Activated B cell treated with CpG ODN at 0.5 μM for 24 hours (primary cell): ENCODE measurements at regions not wholly inside any gene's neighbourhood (a gene's known extent, or its start where the extent isn't known, plus 50 kb on each side); places are given as distances from the start of the nearest gene placed in this dataset.

Experiments
- ATAC-seq: fragments of 200-7000 bp; cut with Tn5 transposase; one replicate; pipeline ENCODE4 v1.10.0; 2021; ENCODE audit warnings: low read depth, mild to moderate bottlenecking, moderate library complexity
- CTCF ChIA-PET: fragments of 350-600 bp; sonication (Branson Sonifier 250); formaldehyde crosslinking; loops from one replicate; lab custom pipeline; 2021; ENCODE audit warnings: antibody characterized with exemption; lab: Charles Lee
- POLR2A ChIA-PET: fragments of 350-600 bp; sonication (Branson Sonifier 250); formaldehyde crosslinking; loops from one replicate; lab custom pipeline; 2021; ENCODE audit warnings: antibody characterized with exemption; lab: Charles Lee
- DNase-seq: peaks from one replicate; pipeline ENCODE4 v3.0.0; 2022
- H3K27ac Mint-ChIP-seq: one replicate; pipeline ENCODE4 v1.8.0; 2020; ENCODE audit warnings: mixed read lengths
- H3K27me3 Mint-ChIP-seq: one replicate; pipeline ENCODE4 v1.8.0; 2021; ENCODE audit warnings: mixed read lengths
- H3K36me3 Mint-ChIP-seq: one replicate; pipeline ENCODE4 v1.8.0; 2021; ENCODE audit warnings: low read depth, mixed read lengths
- H3K4me1 Mint-ChIP-seq: one replicate; pipeline ENCODE4 v1.8.0; 2021; ENCODE audit warnings: mixed read lengths
- H3K4me3 Mint-ChIP-seq: one replicate; pipeline ENCODE4 v1.8.0; 2020; ENCODE audit warnings: mild to moderate bottlenecking, mixed read lengths
- H3K9me3 Mint-ChIP-seq: one replicate; pipeline ENCODE4 v1.8.0; 2020; ENCODE audit warnings: mixed read lengths
- intact Hi-C: fragments of 100-400 bp; cut with micrococcal nuclease; formaldehyde crosslinking; loops from one replicate; pipeline ENCODE4 v1.15.1; 2024
- TF ChIP-seq, protein P1 (sequence below): fragments of 200-600 bp; IDR thresholded peaks from one replicate; pipeline ENCODE4 v1.8.0; 2022; ENCODE audit warnings: antibody characterized with exemption, mild to moderate bottlenecking

GRCh38 chr15:35771746-35772442, 225.9 kb upstream of the DPH6 start:
- ATAC-seq: no peak
- POLR2A ChIA-PET: no interaction called here

DNA sequence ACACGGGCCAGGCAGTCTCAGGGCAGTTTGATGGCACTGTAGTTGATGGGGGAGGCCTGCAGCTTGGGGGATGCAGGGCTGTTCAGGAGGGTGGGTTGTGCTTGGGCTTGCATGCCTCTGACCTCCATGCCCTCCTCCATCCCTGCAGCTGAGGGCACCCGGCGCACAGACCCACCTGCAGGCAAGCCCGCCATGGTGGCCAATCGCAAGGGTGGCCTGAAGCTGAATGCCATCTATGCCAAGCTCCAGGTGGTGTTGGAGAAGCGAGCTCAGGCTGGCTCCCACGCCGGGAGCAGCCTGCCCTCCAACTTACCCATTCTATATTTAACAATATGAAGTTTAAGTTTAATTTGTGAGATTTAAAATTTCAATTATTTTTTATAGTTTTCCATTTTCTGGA, 228.7 kb upstream of the DPH6 start:
- ATAC-seq: no peak
- H3K4me1 Mint-ChIP-seq: no peaks in the 10 kb centered on the region
- POLR2A ChIA-PET: no interaction called here
- H3K9me3 Mint-ChIP-seq: no peaks in the 10 kb centered on the region
- no peaks in the 10 kb centered on the region for H3K27me3 Mint-ChIP-seq
- intact Hi-C loops: no loop called here
- TF ChIP-seq, protein P1, sequence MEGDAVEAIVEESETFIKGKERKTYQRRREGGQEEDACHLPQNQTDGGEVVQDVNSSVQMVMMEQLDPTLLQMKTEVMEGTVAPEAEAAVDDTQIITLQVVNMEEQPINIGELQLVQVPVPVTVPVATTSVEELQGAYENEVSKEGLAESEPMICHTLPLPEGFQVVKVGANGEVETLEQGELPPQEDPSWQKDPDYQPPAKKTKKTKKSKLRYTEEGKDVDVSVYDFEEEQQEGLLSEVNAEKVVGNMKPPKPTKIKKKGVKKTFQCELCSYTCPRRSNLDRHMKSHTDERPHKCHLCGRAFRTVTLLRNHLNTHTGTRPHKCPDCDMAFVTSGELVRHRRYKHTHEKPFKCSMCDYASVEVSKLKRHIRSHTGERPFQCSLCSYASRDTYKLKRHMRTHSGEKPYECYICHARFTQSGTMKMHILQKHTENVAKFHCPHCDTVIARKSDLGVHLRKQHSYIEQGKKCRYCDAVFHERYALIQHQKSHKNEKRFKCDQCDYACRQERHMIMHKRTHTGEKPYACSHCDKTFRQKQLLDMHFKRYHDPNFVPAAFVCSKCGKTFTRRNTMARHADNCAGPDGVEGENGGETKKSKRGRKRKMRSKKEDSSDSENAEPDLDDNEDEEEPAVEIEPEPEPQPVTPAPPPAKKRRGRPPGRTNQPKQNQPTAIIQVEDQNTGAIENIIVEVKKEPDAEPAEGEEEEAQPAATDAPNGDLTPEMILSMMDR: no peak
- H3K27ac Mint-ChIP-seq: no peak overlapping the region
- CTCF ChIA-PET: no interaction called here
- DNase-seq: no peak
- no peaks in the 10 kb centered on the region for H3K36me3 Mint-ChIP-seq
- no peak overlapping the region for H3K4me3 Mint-ChIP-seq

More at GRCh38 chr15:35771746-35772442, 225.9 kb upstream of the DPH6 start:
- Mint-ChIP-seq H3K36me3 (no peaks in the 10 kb centered on the region), H3K27ac (no peak overlapping the region), H3K4me3 (no peak overlapping the region), H3K9me3 (no peaks in the 10 kb centered on the region), H3K27me3 (no peaks in the 10 kb centered on the region), H3K4me1 (no peaks in the 10 kb centered on the region)
- TF ChIP-seq, protein P1: no peak
- DNase-seq: no peak
- intact Hi-C loops: no loop called here
- CTCF ChIA-PET: no interaction called here

GRCh38 chr15:35775471-35775870, 229.5 kb upstream of the DPH6 start:
- ChIA-PET CTCF (no interaction called here), POLR2A (no interaction called here)
- TF ChIP-seq, protein P1: no peak
- Mint-ChIP-seq H3K4me3 (no peak overlapping the region), H3K27ac (no peak overlapping the region), H3K36me3 (no peaks in the 10 kb centered on the region), H3K4me1 (no peaks in the 10 kb centered on the region), H3K27me3 (no peaks in the 10 kb centered on the region), H3K9me3 (no peaks in the 10 kb centered on the region)
- intact Hi-C loops: no loop called here
- ATAC-seq: no peak
- DNase-seq: no peak

DNA sequence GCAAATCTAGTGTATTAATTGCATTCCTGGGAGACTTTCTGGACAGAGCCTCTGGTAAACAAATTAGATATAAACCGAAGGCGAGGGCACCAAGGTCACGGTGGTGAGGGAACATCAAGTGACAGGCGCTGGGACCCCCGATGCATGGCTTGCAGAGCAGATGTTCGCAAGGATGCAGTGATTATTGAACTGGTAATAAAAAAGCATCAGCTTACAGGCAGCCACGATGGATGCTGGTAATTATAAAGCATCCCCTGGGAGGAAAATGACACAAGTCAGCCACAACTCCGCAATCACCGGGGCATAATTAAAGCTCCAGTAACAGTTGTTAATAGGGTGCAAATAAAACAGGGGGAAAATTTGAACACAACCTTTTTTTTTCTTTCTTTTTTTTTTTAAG, 231.1 kb upstream of the DPH6 start:
- H3K4me1 Mint-ChIP-seq: no peaks in the 10 kb centered on the region
- DNase-seq (no peak), ATAC-seq (no peak)
- no peak overlapping the region for H3K27ac Mint-ChIP-seq
- TF ChIP-seq, protein P1: no peak
- no peak overlapping the region for H3K4me3 Mint-ChIP-seq
- intact Hi-C loops: no loop called here
- ChIA-PET CTCF (no interaction called here), POLR2A (no interaction called here)
- H3K9me3 Mint-ChIP-seq: no peaks in the 10 kb centered on the region
- no peaks in the 10 kb centered on the region for H3K36me3 Mint-ChIP-seq
- no peaks in the 10 kb centered on the region for H3K27me3 Mint-ChIP-seq

GRCh38 chr15:35783203-35783602, 237.2 kb upstream of the DPH6 start:
- TF ChIP-seq, protein P1: no peak
- CTCF ChIA-PET: no interaction called here
- intact Hi-C loops: no loop called here

More at GRCh38 chr15:35783203-35783602, 237.2 kb upstream of the DPH6 start:
- Mint-ChIP-seq H3K9me3 (no peaks in the 10 kb centered on the region), H3K27me3 (no peaks in the 10 kb centered on the region), H3K36me3 (no peaks in the 10 kb centered on the region), H3K27ac (no peak overlapping the region), H3K4me1 (no peaks in the 10 kb centered on the region), H3K4me3 (no peak overlapping the region)
- POLR2A ChIA-PET: no interaction called here
- DNase-seq: no peak
- ATAC-seq: no peak
